Activated CD8-positive, alpha-beta T cell treated with anti-CD3 and anti-CD28 coated beads, Interleukin-2, amount 10 ng/mL, durations not matched to agents 7 days and 5 days (primary cell): ENCODE measurements at regions not wholly inside any gene's neighbourhood (a gene's known extent, or its start where the extent isn't known, plus 50 kb on each side); places are given as distances from the start of the nearest gene placed in this dataset.
"Not testable (repeated sequence)": the region's sequence is repeated elsewhere in the genome, so short reads cannot be mapped to it uniquely, and the experiment has no call there.

Experiments used
- ATAC-seq: fragments of 150-1000 bp; cut with Tn5 transposase; one replicate; pipeline ENCODE4 v1.10.0; 2021; ENCODE audit warnings: moderate library complexity
- CTCF ChIA-PET: fragments of 350-600 bp; sonication (Branson Sonifier 250); formaldehyde crosslinking; loops from one replicate; lab custom pipeline; 2021; ENCODE audit warnings: antibody characterized with exemption; lab: Charles Lee
- POLR2A ChIA-PET: fragments of 350-600 bp; sonication (Branson Sonifier 250); formaldehyde crosslinking; loops from one replicate; lab custom pipeline; 2021; ENCODE audit warnings: antibody characterized with exemption; lab: Charles Lee
- DNase-seq: peaks from one replicate; pipeline ENCODE4 v3.0.0-alpha.2; 2020
- H3K27ac Mint-ChIP-seq: one replicate; pipeline ENCODE4 v1.8.0; 2021; ENCODE audit warnings: mild to moderate bottlenecking, mixed read lengths
- H3K27me3 Mint-ChIP-seq: one replicate; pipeline ENCODE4 v1.8.0; 2021; ENCODE audit warnings: low read depth, mixed read lengths
- H3K36me3 Mint-ChIP-seq: one replicate; pipeline ENCODE4 v1.8.0; 2021; ENCODE audit warnings: low read depth, mixed read lengths
- H3K4me1 Mint-ChIP-seq: one replicate; pipeline ENCODE4 v1.8.0; 2021; ENCODE audit warnings: low read depth, mixed read lengths
- H3K4me3 Mint-ChIP-seq: one replicate; pipeline ENCODE4 v1.8.0; 2021; ENCODE audit warnings: mild to moderate bottlenecking, mixed read lengths
- H3K9me3 Mint-ChIP-seq: one replicate; pipeline ENCODE4 v1.8.0; 2022; ENCODE audit warnings: mixed read lengths; ENCODE audit not compliant: insufficient read depth

GRCh38 chr5:89307972-89308371 is 425.0 kb upstream of the MEF2C start:
- ChIA-PET CTCF (no interaction called here), POLR2A (no interaction called here)
- ATAC-seq = no peak
- no peak overlapping the region for H3K27ac Mint-ChIP-seq
- no peaks in the 10 kb centered on the region for H3K4me1 Mint-ChIP-seq
- no peak for DNase-seq
- no peak overlapping the region for H3K4me3 Mint-ChIP-seq
- no peaks in the 10 kb centered on the region for H3K9me3 Mint-ChIP-seq
- H3K36me3 Mint-ChIP-seq = no peaks in the 10 kb centered on the region
- H3K27me3 Mint-ChIP-seq = no peaks in the 10 kb centered on the region

GRCh38 chr5:89307141-89307540 is 424.2 kb upstream of the MEF2C start:
- DNase-seq, H3K27me3 Mint-ChIP-seq, POLR2A ChIA-PET: not testable (repeated sequence)

GRCh38 chr5:89303033-89303480 is 420.1 kb upstream of the MEF2C start:
- Mint-ChIP-seq H3K4me3 (no peak overlapping the region), H3K27ac (no peak overlapping the region), H3K36me3 (no peaks in the 10 kb centered on the region), H3K27me3 (no peaks in the 10 kb centered on the region), H3K4me1 (no peaks in the 10 kb centered on the region), H3K9me3 (no peaks in the 10 kb centered on the region)
- POLR2A ChIA-PET = no interaction called here
- DNase-seq = no peak
- CTCF ChIA-PET = no interaction called here
- no peak for ATAC-seq

More at GRCh38 chr5:89307141-89307540, 424.2 kb upstream of the MEF2C start:
- H3K4me1 Mint-ChIP-seq, H3K36me3 Mint-ChIP-seq, H3K27ac Mint-ChIP-seq, H3K9me3 Mint-ChIP-seq, ATAC-seq, CTCF ChIA-PET, H3K4me3 Mint-ChIP-seq: not testable (repeated sequence)

- no peaks in the 10 kb centered on the region for H3K4me1 Mint-ChIP-seq
- POLR2A ChIA-PET = no interaction called here
- H3K4me3 Mint-ChIP-seq = no peak overlapping the region
- DNase-seq = no peak
- H3K36me3 Mint-ChIP-seq = no peaks in the 10 kb centered on the region
- no peaks in the 10 kb centered on the region for H3K27me3 Mint-ChIP-seq
- no peaks in the 10 kb centered on the region for H3K9me3 Mint-ChIP-seq
- ATAC-seq = no peak
- CTCF ChIA-PET = no interaction called here
- H3K27ac Mint-ChIP-seq = no peak overlapping the region
Observed at GRCh38 chr5:89302102-89302891, 419.3 kb upstream of the MEF2C start.

- no peak overlapping the region for H3K4me3 Mint-ChIP-seq
- no peak for DNase-seq
- no peaks in the 10 kb centered on the region for H3K9me3 Mint-ChIP-seq
- no peak for ATAC-seq
- H3K27me3 Mint-ChIP-seq = no peaks in the 10 kb centered on the region
- H3K4me1 Mint-ChIP-seq = no peaks in the 10 kb centered on the region
- CTCF ChIA-PET = no interaction called here
- no peak overlapping the region for H3K27ac Mint-ChIP-seq
- POLR2A ChIA-PET = no interaction called here
- H3K36me3 Mint-ChIP-seq = no peaks in the 10 kb centered on the region
Observed at GRCh38 chr5:89301321-89302025, 418.5 kb upstream of the MEF2C start.

- no peaks in the 10 kb centered on the region for H3K9me3 Mint-ChIP-seq
- H3K27me3 Mint-ChIP-seq = no peaks in the 10 kb centered on the region
- no peaks in the 10 kb centered on the region for H3K4me1 Mint-ChIP-seq
- ChIA-PET POLR2A (no interaction called here), CTCF (no interaction called here)
- no peak for ATAC-seq
- no peak overlapping the region for H3K4me3 Mint-ChIP-seq
- no peak overlapping the region for H3K27ac Mint-ChIP-seq
- DNase-seq = no peak
- no peaks in the 10 kb centered on the region for H3K36me3 Mint-ChIP-seq
Observed at GRCh38 chr5:89300426-89300970, 417.5 kb upstream of the MEF2C start.

GRCh38 chr5:89299998-89300397 is 417.0 kb upstream of the MEF2C start:
- no peaks in the 10 kb centered on the region for H3K27me3 Mint-ChIP-seq
- CTCF ChIA-PET = no interaction called here
- H3K4me1 Mint-ChIP-seq = no peaks in the 10 kb centered on the region
- H3K9me3 Mint-ChIP-seq = no peaks in the 10 kb centered on the region
- no peak overlapping the region for H3K4me3 Mint-ChIP-seq
- DNase-seq (no peak), ATAC-seq (no peak)
- no peak overlapping the region for H3K27ac Mint-ChIP-seq
- POLR2A ChIA-PET = no interaction called here
- no peaks in the 10 kb centered on the region for H3K36me3 Mint-ChIP-seq

GRCh38 chr5:89297066-89297465 is 414.1 kb upstream of the MEF2C start:
- H3K27ac Mint-ChIP-seq = no peak overlapping the region
- no peaks in the 10 kb centered on the region for H3K36me3 Mint-ChIP-seq
- H3K4me3 Mint-ChIP-seq = no peak overlapping the region
- H3K4me1 Mint-ChIP-seq = no peaks in the 10 kb centered on the region
- DNase-seq (no peak), ATAC-seq (no peak)
- H3K9me3 Mint-ChIP-seq = no peaks in the 10 kb centered on the region
- no peaks in the 10 kb centered on the region for H3K27me3 Mint-ChIP-seq
- ChIA-PET CTCF (no interaction called here), POLR2A (no interaction called here)

- ChIA-PET CTCF (interaction anchor here (0.6 kb wide), 1 partner anchor 22 kb away, joined by 3 read pairs; no protein-coding TSS in a partner anchor), POLR2A (no interaction called here)
- H3K4me3 Mint-ChIP-seq = no peak overlapping the region
- ATAC-seq (no peak), DNase-seq (no peak)
- H3K27ac Mint-ChIP-seq = no peak overlapping the region
- H3K27me3 Mint-ChIP-seq = no peaks in the 10 kb centered on the region
- no peaks in the 10 kb centered on the region for H3K9me3 Mint-ChIP-seq
- no peaks in the 10 kb centered on the region for H3K4me1 Mint-ChIP-seq
- H3K36me3 Mint-ChIP-seq = no peaks in the 10 kb centered on the region
Observed at GRCh38 chr5:89293810-89294209, 410.8 kb upstream of the MEF2C start.

- Mint-ChIP-seq H3K4me3 (no peak overlapping the region), H3K27ac (no peak overlapping the region), H3K27me3 (no peaks in the 10 kb centered on the region), H3K36me3 (no peaks in the 10 kb centered on the region), H3K9me3 (no peaks in the 10 kb centered on the region), H3K4me1 (no peaks in the 10 kb centered on the region)
- ChIA-PET POLR2A (no interaction called here), CTCF (no interaction called here)
- DNase-seq (no peak), ATAC-seq (no peak)
Observed at GRCh38 chr5:89292487-89292886, 409.5 kb upstream of the MEF2C start.

- ChIA-PET POLR2A (no interaction called here), CTCF (no interaction called here)
- Mint-ChIP-seq H3K27me3 (no peaks in the 10 kb centered on the region), H3K4me3 (no peak overlapping the region), H3K27ac (no peak overlapping the region), H3K4me1 (no peaks in the 10 kb centered on the region), H3K9me3 (no peaks in the 10 kb centered on the region), H3K36me3 (no peaks in the 10 kb centered on the region)
- no peak for DNase-seq
- ATAC-seq = no peak
Observed at GRCh38 chr5:89289604-89290003, 406.6 kb upstream of the MEF2C start.

- Mint-ChIP-seq H3K4me1 (no peaks in the 10 kb centered on the region), H3K27ac (no peak overlapping the region), H3K36me3 (no peaks in the 10 kb centered on the region), H3K9me3 (no peaks in the 10 kb centered on the region), H3K4me3 (no peak overlapping the region), H3K27me3 (no peaks in the 10 kb centered on the region)
- CTCF ChIA-PET = no interaction called here
- POLR2A ChIA-PET = no interaction called here
- DNase-seq (no peak), ATAC-seq (no peak)
Observed at GRCh38 chr5:89287964-89288363, 405.0 kb upstream of the MEF2C start.
